CD4-positive, alpha-beta T cell treated with Interleukin-10 for 1 hour (primary cell): ENCODE measurements at regions not wholly inside any gene's neighbourhood (a gene's known extent, or its start where the extent isn't known, plus 50 kb on each side); places are given as distances from the start of the nearest gene placed in this dataset.

Source experiments
- DNase-seq: peaks from one replicate; pipeline ENCODE4 v3.0.0-alpha.2; 2020

DNA sequence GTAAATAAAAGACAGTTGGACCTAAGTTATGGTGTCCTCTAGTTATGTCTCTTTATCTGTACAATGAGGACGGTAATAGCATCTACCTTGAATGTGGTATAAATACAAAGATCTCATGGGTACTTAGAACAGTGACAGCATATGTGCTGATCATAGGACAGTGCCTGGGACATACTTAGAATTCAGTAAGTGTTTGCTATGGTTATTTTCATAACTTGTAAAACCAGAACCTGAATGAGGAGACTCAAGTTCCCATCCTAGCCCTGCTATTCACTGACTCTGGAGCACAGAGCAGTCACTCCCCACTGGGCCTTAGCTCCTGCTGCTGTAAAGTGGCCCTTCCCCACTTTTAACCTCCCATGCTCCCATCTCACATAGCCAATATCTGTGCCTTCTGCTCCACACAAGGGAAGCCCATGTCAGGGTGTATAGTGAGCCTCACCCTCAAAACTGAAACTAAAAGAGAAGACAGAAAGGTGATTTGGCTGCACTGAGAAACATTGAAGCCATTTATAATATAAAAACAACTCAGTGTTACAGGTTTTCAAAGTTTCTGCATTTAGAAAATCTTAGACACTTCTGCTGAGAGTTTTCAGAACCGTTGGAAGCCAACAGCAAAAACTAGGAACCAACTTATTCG lies 225.4 kb upstream of the UBE2E2 start:
- no peak for DNase-seq

DNA sequence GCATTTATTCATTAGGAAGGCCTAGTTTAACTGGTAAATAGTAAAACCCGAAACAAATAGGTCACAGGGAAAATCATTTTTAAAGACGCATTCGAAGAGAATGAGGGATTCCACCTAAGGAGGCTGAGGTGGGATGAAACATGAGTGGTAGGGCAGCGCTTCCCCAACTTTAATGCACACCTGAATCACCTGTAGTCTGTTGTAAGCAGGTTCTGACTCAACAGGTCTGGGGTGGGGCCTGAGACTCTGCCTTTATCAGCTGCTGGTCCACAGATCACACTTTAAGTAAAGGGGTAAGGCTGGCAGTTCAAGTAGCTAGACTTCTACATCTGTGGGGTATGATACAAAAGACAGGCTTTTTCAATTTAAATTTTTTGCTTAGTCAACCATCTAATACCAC lies 223.5 kb upstream of the UBE2E2 start:
- no peak for DNase-seq

DNA sequence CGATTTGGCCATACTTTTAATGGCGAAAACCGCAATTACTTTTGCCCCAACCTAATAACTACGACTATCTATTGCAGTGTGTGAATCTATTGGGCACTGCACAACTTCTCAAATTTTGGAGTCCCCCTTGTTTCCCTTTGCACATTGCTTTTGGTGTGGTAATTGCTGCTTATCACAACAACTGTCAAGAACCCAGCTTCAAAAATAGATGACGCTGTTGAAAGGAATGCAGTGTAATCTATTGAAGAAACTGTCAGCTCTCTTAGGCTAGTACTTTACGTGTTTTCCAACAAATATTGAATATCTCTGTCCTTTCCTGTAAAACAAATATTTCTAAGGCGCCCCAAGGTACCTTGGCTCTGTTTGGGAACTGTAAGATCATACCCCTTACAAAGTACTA lies 222.8 kb upstream of the UBE2E2 start:
- DNase-seq, result no peak

DNA sequence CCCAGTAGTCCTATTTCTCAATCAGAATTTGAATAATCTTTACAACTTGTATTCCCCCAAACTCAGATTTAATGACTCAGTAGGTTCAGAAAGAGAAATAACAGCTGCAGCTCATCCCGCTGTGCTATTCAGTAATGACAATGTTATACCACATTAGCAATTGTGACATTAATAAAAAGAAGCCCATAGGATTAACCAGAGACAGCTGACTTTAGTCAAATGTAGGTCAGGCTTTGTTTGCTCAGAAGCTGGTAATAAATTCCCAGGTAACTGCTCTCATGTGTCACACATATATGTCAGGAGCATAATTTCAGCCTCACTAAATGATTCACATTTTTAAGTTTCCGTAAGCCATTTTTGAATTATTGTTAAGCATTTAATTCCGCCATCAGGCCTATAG lies 222.0 kb upstream of the UBE2E2 start:
- DNase-seq, result no peak

DNA sequence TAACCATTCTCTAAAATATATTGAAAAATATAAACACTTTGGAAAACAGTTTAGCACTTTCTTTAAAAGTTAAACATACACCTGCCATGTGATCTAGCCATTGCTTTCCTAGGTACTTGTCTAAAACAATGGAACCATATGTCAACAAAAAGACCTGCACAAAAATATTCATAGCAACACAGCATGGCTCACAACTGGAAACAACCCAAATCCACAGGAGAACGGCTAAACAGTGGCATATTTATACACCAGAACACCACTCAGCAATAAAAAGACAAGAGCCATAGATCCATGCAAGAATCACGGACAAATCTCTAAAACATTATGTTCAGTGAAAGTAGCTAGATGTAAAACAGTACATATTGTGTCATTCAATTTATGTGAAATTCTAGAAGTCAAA lies 221.3 kb upstream of the UBE2E2 start:
- DNase-seq, result no peak

DNA sequence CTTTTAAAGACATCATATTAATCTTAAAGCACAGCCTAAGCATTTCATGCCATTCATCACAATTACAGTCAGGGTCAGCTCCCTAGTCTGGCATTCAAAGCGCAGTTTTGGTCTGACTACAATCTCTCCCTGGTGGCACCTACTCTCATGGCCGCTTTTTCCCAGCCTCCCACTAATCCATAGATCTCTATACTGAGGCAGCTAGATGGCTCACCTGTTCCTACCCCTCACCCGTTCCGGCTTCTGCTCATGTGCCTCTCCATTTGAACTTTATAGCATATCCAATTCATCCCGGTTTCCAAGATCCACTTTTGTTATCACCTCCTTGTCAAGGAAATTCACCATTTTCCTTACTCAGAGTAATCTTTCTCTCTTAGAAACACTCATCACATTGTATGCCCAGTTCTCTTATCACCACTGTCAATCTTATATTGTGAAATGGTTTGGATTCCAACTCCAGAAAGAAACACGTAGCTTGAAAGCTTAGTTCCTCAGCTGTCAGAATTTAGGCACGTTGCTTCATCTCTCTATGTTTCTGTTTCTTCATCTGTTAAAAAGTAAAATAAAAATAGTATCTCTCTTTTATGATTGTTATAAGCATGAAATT lies 220.0 kb upstream of the UBE2E2 start:
- DNase-seq, result no peak

DNA sequence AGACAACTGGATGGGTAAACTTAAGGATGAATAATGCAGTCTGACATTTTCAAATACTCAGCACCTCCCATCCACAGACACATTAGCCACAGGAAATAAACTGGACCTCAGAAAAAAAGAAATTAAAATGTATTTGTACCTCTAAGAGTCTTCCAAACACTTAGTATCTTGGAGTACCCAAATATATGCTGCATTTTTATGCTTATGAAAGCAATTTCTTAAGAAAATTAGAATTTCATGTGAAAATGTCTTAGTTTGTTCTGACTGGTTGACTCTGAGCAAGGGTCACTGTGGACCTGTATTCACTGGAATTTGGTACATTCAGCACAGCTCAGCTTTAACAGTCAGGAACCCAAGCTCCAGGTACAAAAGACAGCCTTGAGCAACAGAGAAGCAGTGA lies 216.2 kb upstream of the UBE2E2 start:
- no peak for DNase-seq

DNA sequence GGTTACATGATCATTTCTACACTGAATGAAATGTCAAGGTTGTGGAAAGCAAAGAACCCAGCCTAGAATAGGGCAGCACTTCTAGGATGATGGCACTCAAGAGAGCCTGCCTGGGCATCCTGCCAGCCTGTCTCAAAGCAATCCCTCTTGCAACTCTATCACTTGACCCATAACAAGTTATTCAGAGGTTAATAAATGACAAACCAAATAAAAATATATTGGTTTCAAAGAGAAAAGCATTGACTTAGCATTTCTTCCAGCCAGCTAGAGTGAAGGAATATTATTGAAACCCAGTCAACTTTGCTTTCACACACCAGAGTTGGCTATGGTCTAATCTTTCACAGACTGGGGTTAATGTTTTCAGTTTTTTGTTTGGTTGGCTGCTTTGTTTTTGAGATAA lies 214.6 kb upstream of the UBE2E2 start:
- no peak for DNase-seq

DNA sequence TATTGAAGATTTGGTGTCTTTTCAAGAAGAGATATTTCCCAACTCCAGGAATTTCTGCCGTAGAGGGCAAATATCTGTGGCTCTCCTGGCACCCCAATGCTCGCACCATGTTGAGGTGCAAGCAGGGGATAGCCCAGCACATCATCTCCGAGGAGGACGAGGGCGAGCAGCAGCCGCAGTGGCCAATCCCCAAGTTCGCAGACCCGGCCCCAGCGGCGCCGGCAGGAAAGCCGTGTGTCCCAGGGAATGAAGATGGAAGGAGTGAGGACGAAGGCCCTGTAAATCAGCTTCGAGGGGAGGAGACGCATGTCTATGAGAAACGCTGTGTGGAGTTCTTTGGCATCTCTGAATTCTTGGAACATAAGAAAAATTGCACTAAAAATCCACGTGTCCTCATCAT lies 213.4 kb upstream of the UBE2E2 start:
- DNase-seq, result no peak

DNA sequence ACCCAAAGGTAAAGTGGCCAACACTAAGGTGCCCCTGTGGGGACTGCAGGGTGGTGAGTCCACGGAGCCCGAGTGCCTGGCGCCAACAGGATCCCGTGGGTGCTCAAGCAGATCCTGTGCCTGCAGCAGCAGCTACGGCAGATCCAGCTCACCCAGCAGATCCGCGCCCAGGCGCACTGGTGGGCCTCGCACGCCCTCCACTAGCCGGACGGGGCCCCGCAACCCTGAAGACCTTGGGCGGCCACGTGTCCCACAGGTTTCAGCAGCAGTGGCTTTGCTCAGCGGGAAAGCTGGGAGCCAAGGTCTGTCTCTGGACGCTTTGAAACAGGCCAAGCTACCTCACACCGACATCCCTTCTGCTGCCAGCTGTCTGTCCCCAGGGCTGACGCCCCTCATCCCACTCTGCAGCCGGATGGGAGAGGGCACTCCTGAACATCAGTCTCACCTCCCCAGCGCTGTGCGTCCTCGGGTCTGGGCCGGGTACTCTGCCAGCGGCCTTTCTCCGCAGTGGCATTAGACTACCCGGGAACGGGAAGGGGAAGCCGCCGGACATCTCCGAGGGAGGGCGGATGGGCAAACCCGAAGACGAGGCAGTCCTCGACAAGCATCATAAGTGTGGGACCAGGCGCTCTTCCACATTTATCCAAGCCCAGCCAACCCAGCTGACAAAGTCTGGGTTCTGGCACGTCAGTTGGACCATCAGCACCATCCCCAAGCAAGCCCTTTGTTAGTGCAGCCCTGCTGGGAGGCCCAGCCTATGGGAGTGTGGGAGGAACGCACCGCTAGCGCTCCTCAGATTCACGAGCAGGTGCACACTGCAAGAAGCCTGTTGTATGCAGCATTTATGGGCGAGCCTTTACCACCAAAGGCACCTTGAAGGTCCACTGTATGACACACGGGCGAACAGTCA lies 212.6 kb upstream of the UBE2E2 start:
- DNase-seq, result no peak

DNA sequence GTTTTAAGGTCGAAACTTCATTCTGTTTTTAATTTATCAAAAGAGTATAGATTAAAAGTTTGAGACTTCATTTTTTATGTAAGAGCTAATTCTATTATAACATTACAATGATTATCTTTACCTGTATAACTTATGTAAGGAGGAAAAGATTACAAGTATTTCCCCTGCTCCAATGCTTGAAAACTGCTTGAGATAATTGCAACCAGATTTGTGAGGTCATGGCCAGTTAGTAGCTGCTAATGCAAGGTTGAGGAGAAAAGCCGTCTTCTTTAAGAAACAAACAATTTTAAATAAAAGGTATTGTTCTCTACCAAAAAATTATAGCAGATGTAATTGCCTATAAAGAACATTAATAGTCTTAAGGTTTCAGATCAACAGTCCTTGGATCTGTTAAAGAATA lies 208.3 kb upstream of the UBE2E2 start:
- DNase-seq, result no peak

DNA sequence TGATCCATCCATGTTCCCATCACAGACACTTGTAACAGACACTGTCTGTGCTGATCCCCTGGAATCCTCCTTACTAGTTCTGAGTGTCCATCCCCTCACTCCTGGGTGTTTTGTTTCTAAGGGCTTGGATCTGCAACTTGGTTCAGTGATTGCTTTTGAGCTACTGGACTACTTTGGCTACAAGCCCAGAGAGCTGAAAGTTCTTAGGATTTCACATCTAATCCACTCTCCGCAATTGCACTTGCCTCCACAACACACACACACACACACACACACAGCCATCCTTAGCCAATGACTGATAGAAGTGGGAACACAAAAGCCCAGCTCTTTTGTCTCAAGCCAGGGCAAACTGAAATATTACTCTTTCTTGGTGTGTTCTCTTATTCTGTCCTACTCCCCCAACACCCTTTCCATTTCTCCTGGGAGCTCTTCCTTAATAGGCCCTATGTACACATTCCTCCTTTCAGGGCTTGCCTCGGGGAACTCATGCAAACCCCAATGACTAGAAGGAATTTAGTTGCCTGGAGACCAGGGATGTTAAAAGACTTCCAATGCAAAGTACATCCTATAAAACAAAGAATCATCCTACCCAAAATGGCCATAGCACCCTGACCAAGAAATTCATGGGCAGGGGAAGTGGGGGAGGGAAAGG lies 206.1 kb upstream of the UBE2E2 start:
- no peak for DNase-seq

DNA sequence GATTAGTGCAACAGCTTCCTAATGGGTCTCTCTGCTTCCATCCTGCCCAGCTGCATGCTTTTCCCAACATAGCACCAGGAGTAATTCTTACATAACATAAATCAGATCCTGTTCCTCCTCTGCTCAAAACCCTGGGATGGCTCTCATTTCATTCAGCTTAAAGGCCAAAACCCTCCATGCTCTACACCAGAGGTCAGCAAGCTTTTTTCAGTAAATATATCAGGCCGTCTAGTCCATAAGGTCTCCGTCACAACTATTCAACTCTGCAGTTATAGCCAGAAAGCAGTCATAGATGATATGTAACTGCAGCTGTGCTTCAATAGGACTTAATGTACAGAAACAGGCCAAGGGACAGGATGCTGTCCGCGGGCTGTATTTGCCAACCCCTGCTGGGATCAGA lies 202.8 kb upstream of the UBE2E2 start:
- no peak for DNase-seq

DNA sequence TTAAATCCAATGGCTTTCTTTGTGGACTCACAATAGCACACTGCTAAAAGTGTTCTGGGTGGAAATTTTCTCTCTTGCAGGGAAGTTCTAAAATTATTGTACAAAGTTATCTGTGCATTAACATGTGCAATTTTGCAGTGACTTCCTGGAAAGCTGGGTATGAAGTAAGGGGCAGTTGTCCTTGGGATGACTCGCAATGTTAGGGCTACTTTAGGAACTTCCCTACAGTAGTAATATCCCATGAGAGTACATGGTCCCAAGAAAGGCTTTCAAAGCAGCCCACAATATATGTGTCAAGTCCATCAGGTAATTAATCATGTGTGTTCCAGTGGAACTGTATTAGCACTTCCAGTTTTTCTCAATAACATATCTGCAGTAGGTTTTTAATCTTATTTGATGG lies 201.0 kb upstream of the UBE2E2 start:
- DNase-seq, result no peak

DNA sequence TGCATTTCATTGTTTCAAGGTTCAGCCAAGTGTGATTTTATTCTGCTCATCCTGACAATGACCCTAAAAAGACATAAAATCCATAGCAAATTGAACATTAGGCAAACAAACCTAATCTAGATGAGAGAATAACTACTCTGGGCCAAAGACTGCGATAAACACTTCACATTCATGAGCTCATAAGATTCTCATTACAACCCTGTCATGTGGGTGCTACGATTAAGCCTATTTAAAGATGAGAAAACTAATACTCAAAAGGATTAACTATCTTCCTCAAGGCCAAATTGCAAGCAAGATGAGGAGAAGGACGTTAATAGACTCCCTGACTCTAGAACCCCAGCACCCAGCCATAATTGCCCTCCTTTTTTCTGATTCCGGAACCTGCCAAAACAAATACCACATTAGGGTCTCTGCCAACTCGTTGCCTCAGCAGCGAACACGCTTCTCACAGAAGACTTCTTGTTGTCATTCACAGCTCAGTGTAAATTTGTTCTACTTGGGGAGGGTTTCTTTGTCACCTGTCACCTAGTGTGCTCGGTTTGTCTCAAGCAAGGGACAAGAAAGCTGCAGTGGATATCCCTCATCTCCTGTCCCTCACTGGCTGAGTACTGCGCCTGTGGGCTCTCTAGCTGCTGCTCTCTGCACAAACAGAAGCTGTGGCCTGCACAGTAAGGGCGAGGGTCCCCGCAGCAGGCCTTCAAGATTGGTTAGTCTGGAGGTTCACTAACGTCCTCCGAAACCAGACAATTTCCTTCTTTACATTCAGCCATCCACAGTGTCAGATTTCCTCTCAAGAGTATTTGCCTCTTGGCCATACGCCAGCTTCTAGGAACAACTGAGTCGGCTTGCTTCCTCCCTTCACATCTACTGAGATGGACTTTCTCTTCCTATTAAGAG lies 200.0 kb upstream of the UBE2E2 start:
- DNase-seq, result no peak

DNA sequence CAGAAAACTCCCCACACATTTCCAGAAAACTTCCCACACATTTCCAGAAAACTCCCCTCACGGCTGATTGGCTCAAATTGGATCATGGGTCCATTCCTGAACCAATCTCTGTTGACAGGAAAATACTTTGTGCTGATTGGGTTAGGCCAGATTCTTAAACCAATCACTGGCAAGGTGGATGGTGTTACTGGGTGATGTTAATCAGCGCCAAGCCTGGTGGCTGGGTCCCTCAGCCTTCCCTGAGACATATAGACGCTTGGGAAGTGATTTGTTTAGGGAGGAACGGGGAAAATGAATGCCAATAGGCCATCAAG lies 199.4 kb upstream of the UBE2E2 start:
- no peak for DNase-seq

DNA sequence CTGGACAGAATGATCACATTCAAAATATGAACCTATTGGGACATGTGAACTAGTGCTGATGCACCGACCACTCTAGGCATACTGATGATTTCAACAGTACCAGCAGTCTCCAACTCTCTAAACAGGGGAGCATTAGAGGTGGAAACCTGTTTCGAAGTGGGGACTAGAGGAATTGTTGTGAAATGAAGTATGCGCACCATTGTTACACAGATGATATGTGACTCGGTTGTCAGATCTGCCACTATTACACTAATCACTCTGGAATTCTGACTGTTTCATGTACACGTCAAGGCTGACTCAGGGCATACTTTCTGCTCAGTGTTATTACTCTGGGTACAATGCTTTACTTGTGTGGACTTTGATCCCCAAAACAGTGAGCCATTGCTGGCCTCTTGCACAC lies 198.2 kb upstream of the UBE2E2 start:
- DNase-seq, result no peak

DNA sequence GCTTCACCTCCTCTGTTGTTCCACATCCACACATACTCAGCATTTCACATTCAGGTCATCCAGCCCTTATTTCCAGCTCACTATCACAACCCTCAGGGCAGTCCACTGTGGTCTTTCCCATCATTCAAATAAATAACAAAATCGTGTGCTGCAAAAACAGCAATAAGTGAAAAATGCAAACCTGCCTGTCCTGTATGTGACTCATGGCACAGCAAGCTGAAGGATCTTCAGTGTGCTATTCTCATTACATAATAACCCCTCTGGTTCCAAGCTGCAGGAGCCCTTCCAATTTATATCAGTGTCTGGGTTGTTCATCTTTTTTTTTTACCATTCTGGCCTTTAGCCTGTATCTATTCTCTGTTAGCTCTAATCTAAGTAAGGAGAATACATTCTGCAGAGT lies 185.3 kb upstream of the UBE2E2 start:
- no peak for DNase-seq

DNA sequence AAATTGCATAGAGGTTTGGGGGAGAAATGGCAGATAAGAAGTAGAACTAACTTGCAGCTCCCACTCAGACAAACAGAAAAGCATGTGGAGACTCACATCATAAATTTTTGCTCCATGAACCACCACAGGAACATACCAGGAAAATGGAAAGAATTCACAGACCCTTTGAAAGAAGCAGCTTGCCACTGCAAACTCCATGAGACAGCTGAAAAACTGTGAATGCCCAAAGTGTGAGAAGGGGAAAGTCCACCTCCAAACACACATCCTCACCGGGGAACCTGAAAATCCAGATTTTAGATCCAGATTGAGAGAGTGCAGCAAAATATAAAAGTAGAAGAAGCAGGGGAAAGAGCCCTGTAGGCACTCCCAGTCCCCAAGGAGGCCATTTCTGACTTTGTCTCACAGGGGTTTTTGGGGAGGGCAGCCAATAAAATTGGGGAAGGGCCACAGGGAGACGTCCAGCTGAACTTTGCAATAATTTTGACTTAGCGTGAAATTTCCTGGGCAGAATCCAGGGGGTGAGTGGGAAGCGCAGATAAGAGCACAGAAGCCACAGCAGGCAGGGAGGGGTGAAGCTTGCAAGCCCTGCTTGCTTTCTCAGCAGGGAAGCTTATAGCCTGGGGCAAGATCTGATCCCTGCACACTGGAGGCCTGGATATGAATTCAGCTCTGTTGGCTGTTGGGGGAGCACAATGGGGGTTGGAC lies 183.4 kb upstream of the UBE2E2 start:
- DNase-seq, result no peak

DNA sequence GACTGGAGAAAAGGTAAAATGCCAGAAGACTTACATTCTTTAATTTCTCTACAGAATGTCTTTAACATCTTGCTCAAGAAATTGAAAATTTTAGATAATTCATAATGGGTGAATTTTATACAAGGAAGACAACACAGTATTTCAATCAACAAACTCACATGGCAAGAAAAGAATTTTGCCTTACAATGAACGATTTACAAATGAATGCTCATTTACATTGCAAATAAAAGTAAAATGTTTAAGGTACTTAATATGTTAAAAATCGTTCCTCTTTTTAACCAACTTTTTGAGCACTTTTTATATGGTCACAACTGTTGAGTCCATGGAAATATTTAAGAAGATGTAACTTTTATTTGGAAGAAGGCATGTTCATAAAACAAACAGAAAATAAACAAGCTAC lies 174.8 kb upstream of the UBE2E2 start:
- no peak for DNase-seq

DNA sequence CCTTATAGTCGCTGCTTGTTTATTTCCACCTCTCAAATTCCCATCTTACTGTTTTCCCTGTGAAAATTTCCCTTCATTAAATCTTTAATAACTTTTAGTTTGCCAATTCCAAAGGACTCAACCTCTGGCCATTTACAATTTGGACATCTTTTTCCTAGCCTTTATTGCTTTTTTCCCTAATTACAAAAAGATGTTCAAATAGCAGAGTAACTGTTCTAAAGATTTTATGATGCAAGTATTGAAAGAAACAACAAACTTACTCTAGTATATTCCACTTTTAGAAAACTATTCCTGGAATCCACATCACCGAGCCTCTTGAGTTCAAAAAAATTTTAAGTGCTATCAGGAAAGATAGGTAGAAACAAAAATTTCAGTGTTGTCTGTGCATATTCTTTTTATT lies 174.1 kb upstream of the UBE2E2 start:
- no peak for DNase-seq
